ENCODE measurements at regions not wholly inside any gene's neighbourhood (a gene's known extent, or its start where the extent isn't known, plus 50 kb on each side); places are given as distances from the start of the nearest gene placed in this dataset.

GRCh38 chr18:10184776-10185175 lies 269.7 kb upstream of the APCDD1 start (continued):
- TF ChIP-seq PRDM10 (tag by site-specific recombination; IDR thresholded peaks at IDR 0.05): no peak

- POLR2A ChIA-PET: no interaction called here
- TF ChIP-seq REST (tag by site-specific recombination; IDR thresholded peaks at IDR 0.05) (no peak), ZNF16 (tag by site-specific recombination; IDR thresholded peaks at IDR 0.05; ENCODE audit: low read depth) (no peak), ZNF791 (tag by site-specific recombination; IDR thresholded peaks at IDR 0.05) (no peak), ZFHX2 (tag by site-specific recombination; conservative IDR thresholded peaks at IDR 0.05) (no peak), PBX3 (CRISPR knock-in tag; IDR thresholded peaks at IDR 0.05) (no peak), ZNF37A (tag by site-specific recombination; IDR thresholded peaks at IDR 0.05) (no peak), ZNF280D (tag by site-specific recombination; IDR thresholded peaks at IDR 0.05) (no peak), ZNF221 (tag by site-specific recombination; IDR thresholded peaks at IDR 0.05; ENCODE audit: borderline replicate concordance) (no peak), MZF1 (tag by site-specific recombination; IDR thresholded peaks at IDR 0.05; ENCODE audit: borderline replicate concordance) (no peak), KLF9 (tag by site-specific recombination; IDR thresholded peaks at IDR 0.05; ENCODE audit: low read depth) (no peak), ZSCAN18 (tag by site-specific recombination; IDR thresholded peaks at IDR 0.05) (no peak), SCRT2 (tag by site-specific recombination; IDR thresholded peaks at IDR 0.05) (no peak), ZBTB11 (tag by site-specific recombination; conservative IDR thresholded peaks at IDR 0.05; ENCODE audit: low read depth) (no peak), ZNF140 (tag by site-specific recombination; IDR thresholded peaks at IDR 0.05) (no peak), GLIS2 (tag by site-specific recombination; IDR thresholded peaks at IDR 0.05) (no peak), ZNF223 (tag by site-specific recombination; IDR thresholded peaks at IDR 0.05) (no peak)
Measured at GRCh38 chr18:10188971-10189810, 265.2 kb upstream of the APCDD1 start.

More at GRCh38 chr18:10188971-10189810, 265.2 kb upstream of the APCDD1 start:
- no peaks in the 10 kb centered on the region for H3K9me3 ChIP-seq (ENCODE audit: control insufficient read depth, insufficient read depth, low read depth, low read length)
- H3K36me3 ChIP-seq (ENCODE audit: control insufficient read depth in 2 of 2, insufficient read depth in 1 of 2, low read length in 2 of 2): no peaks in the 10 kb centered on the region
- H3K4me1 ChIP-seq (ENCODE audit: control insufficient read depth, insufficient read depth, low read length): no peaks in the 10 kb centered on the region
- CTCF ChIA-PET: no interaction called here
- no peak overlapping the region for H3K4me3 ChIP-seq (ENCODE audit: low read depth, low read length)
- H3K27ac ChIP-seq (ENCODE audit: extremely low read depth, low read depth, low read length): no peak overlapping the region
